Liver (tissue), 3 donors: ENCODE measurements at regions not wholly inside any gene's neighbourhood (a gene's known extent, or its start where the extent isn't known, plus 50 kb on each side); places are given as distances from the start of the nearest gene placed in this dataset.

Experiments used
- ATF3 ChIP-seq: IDR thresholded peaks from 2 replicates; pipeline ENCODE4 v1.6.1; 2016; ENCODE audit warnings: antibody characterized with exemption
- CTCF ChIP-seq: fragments of 150-350 bp; IDR thresholded peaks from 2 replicates; pipeline ENCODE4 v1.5.1; 2017; ENCODE audit warnings: improper control_type of control experiment, low read depth, low read length; ENCODE audit not compliant: missing input control
- EGR1 ChIP-seq, 2 donors: IDR thresholded peaks; 2 replicates each; pipeline ENCODE4 v1.6.1; 2016 to 2018; ENCODE audit warnings: antibody characterized with exemption in 2 of 2, low read depth in 2 of 2
- JUND ChIP-seq, 2 donors: IDR thresholded peaks; 2 replicates each; pipeline ENCODE4 v1.6.1; 2016; ENCODE audit warnings: antibody characterized with exemption in 2 of 2
- MAX ChIP-seq: IDR thresholded peaks from 2 replicates; pipeline ENCODE4 v1.6.1; 2016; ENCODE audit warnings: antibody characterized with exemption
- REST ChIP-seq: IDR thresholded peaks from 2 replicates; pipeline ENCODE4 v1.6.1; 2016; ENCODE audit warnings: antibody characterized with exemption, mild to moderate bottlenecking
- SP1 ChIP-seq: IDR thresholded peaks from 2 replicates; pipeline ENCODE4 v1.6.1; 2018; ENCODE audit warnings: antibody characterized with exemption, mild to moderate bottlenecking
- TAF1 ChIP-seq: conservative IDR thresholded peaks from 2 replicates; pipeline ENCODE4 v1.6.1; 2016; ENCODE audit warnings: antibody characterized with exemption, mild to moderate bottlenecking
- YY1 ChIP-seq: IDR thresholded peaks from 2 replicates; pipeline ENCODE4 v1.6.1; 2016; ENCODE audit warnings: antibody characterized with exemption, mild to moderate bottlenecking
- ZBTB33 ChIP-seq: IDR thresholded peaks from 2 replicates; pipeline ENCODE4 v1.6.1; 2016; ENCODE audit warnings: antibody characterized with exemption
- donor health status: healthy.
- donor health status: healthy.

- TF ChIP-seq CTCF (no peak), TAF1 (no peak), REST (no peak), EGR1 (IDR thresholded peaks at IDR 0.05; ENCODE audit: low read depth in 2 of 2) (no peak), ZBTB33 (no peak), ATF3 (no peak), MAX (no peak), SP1 (no peak), YY1 (no peak), JUND (IDR thresholded peaks at IDR 0.05) (no peak)
Measured at GRCh38 chr4:167399201-167399600, 164.9 kb upstream of the SPOCK3 start.
